ENCODE measurements at regions not wholly inside any gene's neighbourhood (a gene's known extent, or its start where the extent isn't known, plus 50 kb on each side); places are given as distances from the start of the nearest gene placed in this dataset.

DNA sequence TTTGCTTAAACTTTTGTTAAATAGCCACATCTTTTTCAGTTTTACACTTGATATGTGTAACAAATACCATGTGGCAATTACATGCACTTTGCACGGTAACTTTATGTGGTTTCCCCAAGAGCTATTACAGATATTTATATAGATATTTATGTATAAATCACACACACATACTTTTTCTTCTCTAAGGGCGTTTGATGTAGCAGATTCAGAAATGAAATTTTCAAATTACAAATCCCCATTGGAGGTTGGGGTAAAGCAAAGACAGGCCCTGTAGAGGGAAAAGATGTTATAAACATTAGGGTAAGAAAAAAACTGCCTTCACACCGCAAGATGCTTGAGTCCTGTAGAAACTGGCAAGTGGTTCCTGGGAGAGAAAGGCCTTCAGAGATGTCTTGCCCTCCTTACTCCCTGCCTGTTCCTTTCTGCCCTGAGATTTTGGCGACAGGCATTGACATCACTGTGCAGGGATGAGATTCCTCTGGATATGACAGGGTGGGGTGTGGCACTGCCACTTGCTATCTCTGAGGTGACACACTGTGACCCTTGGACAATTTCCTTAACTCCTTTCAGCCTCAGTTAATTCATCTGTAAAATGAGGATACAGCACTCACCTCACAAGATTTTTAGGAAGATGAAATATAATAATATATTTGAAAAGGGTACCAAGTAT, 177.9 kb upstream of the TUT7 start:
- TF ChIP-seq POLR2A (IDR thresholded peaks at IDR 0.05; ENCODE audit: low read length) = no peak
- no peak for TF ChIP-seq GATA1 (IDR thresholded peaks at IDR 0.05; ENCODE audit: low read depth, low read length)

Data from erythroblast (primary cell).